GM21528 (cell line): ENCODE measurements at regions not wholly inside any gene's neighbourhood (a gene's known extent, or its start where the extent isn't known, plus 50 kb on each side); places are given as distances from the start of the nearest gene placed in this dataset.

Experiments used
- ATAC-seq: cut with Tn5 transposase; IDR thresholded peaks from one replicate; pipeline ENCODE4 v1.9.1; 2021; ENCODE audit warnings: mild to moderate bottlenecking, moderate library complexity; ENCODE audit not compliant: unreplicated experiment, low FRiP score

DNA sequence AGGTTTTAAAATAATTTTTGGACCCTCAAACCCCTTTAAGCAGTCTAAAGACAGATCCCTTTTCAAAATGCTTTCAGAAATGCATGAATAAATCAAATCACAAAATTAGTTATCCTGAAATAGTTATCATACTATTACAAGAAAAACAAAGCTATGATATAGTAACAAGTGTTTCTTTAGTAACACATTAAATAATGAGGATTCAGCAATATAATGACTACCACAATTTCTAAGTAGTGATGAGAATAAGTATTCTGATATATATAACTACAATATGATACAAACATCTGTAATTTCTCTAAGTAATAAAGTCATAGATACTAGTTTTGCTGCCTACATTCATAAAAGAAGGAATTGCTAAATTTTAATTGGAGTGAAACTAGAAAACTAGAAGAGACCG is 53.0 kb upstream of the TMEM168 start:
- no peak for ATAC-seq
